GM19455 (cell line): ENCODE measurements at regions not wholly inside any gene's neighbourhood (a gene's known extent, or its start where the extent isn't known, plus 50 kb on each side); places are given as distances from the start of the nearest gene placed in this dataset.

Experiments used
- ATAC-seq: cut with Tn5 transposase; IDR thresholded peaks from one replicate; pipeline ENCODE4 v1.9.1; 2021; ENCODE audit not compliant: unreplicated experiment

- ATAC-seq, result no peak
These were observed 652.8 kb upstream of the SOX11 start for GRCh38 chr2:5039241-5039975.

- ATAC-seq, result no peak
These were observed 651.6 kb upstream of the SOX11 start for GRCh38 chr2:5040571-5040970.

GRCh38 chr2:5041501-5041900 lies 650.7 kb upstream of the SOX11 start:
- ATAC-seq, result no peak

GRCh38 chr2:5042666-5043440 lies 649.3 kb upstream of the SOX11 start:
- no peak for ATAC-seq

- ATAC-seq, result no peak
These were observed 640.9 kb upstream of the SOX11 start for GRCh38 chr2:5051300-5051699.

- ATAC-seq, result no peak
These were observed 639.3 kb upstream of the SOX11 start for GRCh38 chr2:5052905-5053304.

- no peak for ATAC-seq
These were observed 634.3 kb upstream of the SOX11 start for GRCh38 chr2:5057891-5058351.

GRCh38 chr2:5060956-5061355 lies 631.2 kb upstream of the SOX11 start:
- ATAC-seq, result no peak

GRCh38 chr2:5064687-5065086 lies 627.5 kb upstream of the SOX11 start:
- no peak for ATAC-seq

- ATAC-seq, result no peak
These were observed 624.4 kb upstream of the SOX11 start for GRCh38 chr2:5067816-5068215.

- no peak for ATAC-seq
These were observed 621.9 kb upstream of the SOX11 start for GRCh38 chr2:5070257-5070656.

GRCh38 chr2:5074733-5075132 lies 617.5 kb upstream of the SOX11 start:
- no peak for ATAC-seq

GRCh38 chr2:5076599-5076998 lies 615.6 kb upstream of the SOX11 start:
- no peak for ATAC-seq

GRCh38 chr2:5077479-5078089 lies 614.6 kb upstream of the SOX11 start:
- ATAC-seq, result no peak

- ATAC-seq, result no peak
These were observed 608.8 kb upstream of the SOX11 start for GRCh38 chr2:5083402-5083801.

- no peak for ATAC-seq
These were observed 602.8 kb upstream of the SOX11 start for GRCh38 chr2:5089409-5089808.

GRCh38 chr2:5093056-5093455 lies 599.1 kb upstream of the SOX11 start:
- no peak for ATAC-seq

- no peak for ATAC-seq
These were observed 598.7 kb upstream of the SOX11 start for GRCh38 chr2:5093518-5093917.

GRCh38 chr2:5094192-5094591 lies 598.0 kb upstream of the SOX11 start:
- no peak for ATAC-seq

- no peak for ATAC-seq
These were observed 593.9 kb upstream of the SOX11 start for GRCh38 chr2:5098286-5098685.

- ATAC-seq, result no peak
These were observed 589.4 kb upstream of the SOX11 start for GRCh38 chr2:5102823-5103222.

- no peak for ATAC-seq
These were observed 580.6 kb upstream of the SOX11 start for GRCh38 chr2:5111581-5111980.
